Esophagus squamous epithelium (tissue), 4 donors: ENCODE measurements at regions not wholly inside any gene's neighbourhood (a gene's known extent, or its start where the extent isn't known, plus 50 kb on each side); places are given as distances from the start of the nearest gene placed in this dataset.

Experiments used
- POLR2A ChIP-seq, 4 donors: fragments of 450-650 bp; IDR thresholded peaks; one replicate each; pipeline ENCODE4 v1.6.1; 2017; ENCODE audit warnings: antibody characterized with exemption in 4 of 4, mild to moderate bottlenecking in 4 of 4, moderate library complexity in 3 of 4
- TF ChIP-seq, protein P1 (sequence below), 6 experiments: fragments of 450-650 bp in 4 of 6; fragments of 200-600 bp in 2 of 6; sonication (generic) in 2 of 6; IDR thresholded peaks; one replicate each; pipeline ENCODE4 v1.5.1; 2016 to 2019; ENCODE audit warnings: antibody characterized with exemption in 6 of 6, mild to moderate bottlenecking in 4 of 6, moderate library complexity in 4 of 6

DNA sequence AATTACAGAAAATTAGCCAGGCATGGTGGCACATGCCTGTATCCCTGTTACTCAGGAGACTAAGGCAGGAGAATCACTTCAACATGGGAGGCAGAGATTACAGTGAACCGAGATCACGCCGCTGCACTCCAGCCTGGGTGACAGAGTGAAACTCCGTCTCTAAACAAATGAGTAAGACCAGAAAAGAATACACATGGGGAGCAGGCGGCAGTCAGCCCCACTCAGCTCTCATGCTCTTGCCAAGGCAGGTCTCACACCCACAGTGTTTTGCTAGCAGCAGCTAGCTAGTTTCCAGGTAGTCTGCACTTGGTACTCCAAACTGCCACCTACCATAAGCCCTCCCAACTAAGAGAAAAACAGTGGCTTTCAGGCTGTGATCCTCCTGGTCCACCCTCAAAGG lies 722.3 kb upstream of the CTNND2 start:
- TF ChIP-seq, protein P1, sequence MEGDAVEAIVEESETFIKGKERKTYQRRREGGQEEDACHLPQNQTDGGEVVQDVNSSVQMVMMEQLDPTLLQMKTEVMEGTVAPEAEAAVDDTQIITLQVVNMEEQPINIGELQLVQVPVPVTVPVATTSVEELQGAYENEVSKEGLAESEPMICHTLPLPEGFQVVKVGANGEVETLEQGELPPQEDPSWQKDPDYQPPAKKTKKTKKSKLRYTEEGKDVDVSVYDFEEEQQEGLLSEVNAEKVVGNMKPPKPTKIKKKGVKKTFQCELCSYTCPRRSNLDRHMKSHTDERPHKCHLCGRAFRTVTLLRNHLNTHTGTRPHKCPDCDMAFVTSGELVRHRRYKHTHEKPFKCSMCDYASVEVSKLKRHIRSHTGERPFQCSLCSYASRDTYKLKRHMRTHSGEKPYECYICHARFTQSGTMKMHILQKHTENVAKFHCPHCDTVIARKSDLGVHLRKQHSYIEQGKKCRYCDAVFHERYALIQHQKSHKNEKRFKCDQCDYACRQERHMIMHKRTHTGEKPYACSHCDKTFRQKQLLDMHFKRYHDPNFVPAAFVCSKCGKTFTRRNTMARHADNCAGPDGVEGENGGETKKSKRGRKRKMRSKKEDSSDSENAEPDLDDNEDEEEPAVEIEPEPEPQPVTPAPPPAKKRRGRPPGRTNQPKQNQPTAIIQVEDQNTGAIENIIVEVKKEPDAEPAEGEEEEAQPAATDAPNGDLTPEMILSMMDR (IDR thresholded peaks at IDR 0.05), result no peak
- no peak for TF ChIP-seq POLR2A (IDR thresholded peaks at IDR 0.05)
